Fibroblast of pulmonary artery (primary cell): ENCODE measurements at regions not wholly inside any gene's neighbourhood (a gene's known extent, or its start where the extent isn't known, plus 50 kb on each side); places are given as distances from the start of the nearest gene placed in this dataset.

Experiments
- DNase-seq: peaks from one replicate; pipeline ENCODE4 v3.0.0-alpha.2; 2010; ENCODE audit warnings: low read depth
- H3K4me3 ChIP-seq: replicated peaks from 2 replicates; pipeline ENCODE4 v1.5.1; 2011; ENCODE audit warnings: low read depth, mild to moderate bottlenecking, control low read depth, low read length, moderate library complexity
- CTCF ChIP-seq: IDR thresholded peaks from 2 replicates; pipeline ENCODE4 v1.5.1; 2011; ENCODE audit warnings: mild to moderate bottlenecking, control low read depth, low read length, inconsistent platforms; ENCODE audit errors: missing control alignments

DNA sequence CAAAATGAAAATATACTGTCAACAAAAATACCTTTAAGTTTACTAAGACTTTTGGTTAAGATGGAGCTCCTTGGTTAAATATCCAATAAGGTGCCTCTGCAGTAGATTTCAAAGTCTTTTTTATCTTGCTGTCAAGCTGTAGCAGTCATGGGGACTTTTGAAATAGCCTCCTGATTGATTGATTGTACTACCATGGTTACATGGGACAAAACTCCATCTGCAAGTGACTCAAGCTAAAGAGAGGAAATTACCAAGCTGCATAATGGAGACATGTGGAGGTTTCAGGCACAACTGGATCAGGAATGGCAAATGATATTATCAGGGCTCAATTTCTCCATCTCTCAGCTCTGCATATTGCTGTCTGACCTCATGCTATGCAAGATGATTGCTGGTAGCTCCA lies 73.4 kb upstream of the ST8SIA3 start:
- DNase-seq: no peak

DNA sequence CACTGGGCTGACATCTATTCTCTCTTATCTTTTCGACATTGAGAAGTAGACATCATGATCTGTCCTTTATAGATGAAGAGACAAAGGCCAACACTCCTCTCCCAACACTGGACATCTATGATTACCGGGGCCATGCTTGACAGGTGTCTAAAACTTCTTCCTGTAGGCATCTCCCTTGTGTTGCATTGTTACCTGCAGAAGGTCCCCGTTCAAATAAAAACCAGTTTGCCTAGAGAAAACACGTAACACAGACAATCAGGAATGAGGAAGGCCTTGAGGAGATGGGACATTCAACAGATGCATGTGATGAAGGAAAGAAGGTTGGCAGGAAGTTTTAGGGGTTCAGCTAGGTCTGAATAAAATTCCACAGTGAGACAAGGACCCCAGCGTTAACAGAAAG lies 70.8 kb upstream of the ST8SIA3 start:
- no peak for DNase-seq
- no peak overlapping the region for H3K4me3 ChIP-seq
- TF ChIP-seq CTCF: no peak

More for the DNA sequence above, 73.4 kb upstream of the ST8SIA3 start:
- no peak for TF ChIP-seq CTCF
- H3K4me3 ChIP-seq: no peak overlapping the region

GRCh38 chr18:57286949-57287348 lies 65.4 kb upstream of the ST8SIA3 start:
- no peak for DNase-seq
- no peak overlapping the region for H3K4me3 ChIP-seq
- TF ChIP-seq CTCF: no peak

GRCh38 chr18:57287766-57288165 lies 64.6 kb upstream of the ST8SIA3 start:
- no peak overlapping the region for H3K4me3 ChIP-seq
- DNase-seq: no peak
- TF ChIP-seq CTCF: no peak

DNA sequence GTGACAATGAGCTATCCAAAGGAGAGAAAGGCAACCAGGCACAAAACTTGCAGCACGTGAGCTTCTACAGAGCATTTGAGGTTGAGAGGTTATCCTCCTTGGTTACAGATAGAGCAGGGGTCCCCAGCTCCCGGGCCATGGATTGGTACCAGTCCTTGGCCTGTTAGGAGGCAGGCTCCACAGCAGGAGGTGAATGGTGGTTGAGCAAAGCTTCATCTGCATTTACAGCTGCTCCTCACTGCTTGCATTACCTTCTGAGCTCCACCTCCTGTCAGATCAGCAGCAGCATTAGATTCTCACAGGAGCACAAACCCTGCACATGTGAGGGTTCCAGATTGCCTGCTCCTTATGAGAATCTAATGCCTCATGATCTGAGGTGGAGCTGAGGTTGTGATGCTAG lies 57.8 kb upstream of the ST8SIA3 start:
- TF ChIP-seq CTCF: no peak
- DNase-seq: no peak
- H3K4me3 ChIP-seq: no peak overlapping the region

- H3K4me3 ChIP-seq: no peak overlapping the region
- no peak for TF ChIP-seq CTCF
- no peak for DNase-seq
Measured at GRCh38 chr18:57296336-57296735, 56.0 kb upstream of the ST8SIA3 start.

- no peak for TF ChIP-seq CTCF
- DNase-seq: no peak
Measured at GRCh38 chr18:57297306-57297705, 55.1 kb upstream of the ST8SIA3 start.

More at GRCh38 chr18:57297306-57297705, 55.1 kb upstream of the ST8SIA3 start:
- no peak overlapping the region for H3K4me3 ChIP-seq
